ENCODE measurements at regions not wholly inside any gene's neighbourhood (a gene's known extent, or its start where the extent isn't known, plus 50 kb on each side); places are given as distances from the start of the nearest gene placed in this dataset.

DNA sequence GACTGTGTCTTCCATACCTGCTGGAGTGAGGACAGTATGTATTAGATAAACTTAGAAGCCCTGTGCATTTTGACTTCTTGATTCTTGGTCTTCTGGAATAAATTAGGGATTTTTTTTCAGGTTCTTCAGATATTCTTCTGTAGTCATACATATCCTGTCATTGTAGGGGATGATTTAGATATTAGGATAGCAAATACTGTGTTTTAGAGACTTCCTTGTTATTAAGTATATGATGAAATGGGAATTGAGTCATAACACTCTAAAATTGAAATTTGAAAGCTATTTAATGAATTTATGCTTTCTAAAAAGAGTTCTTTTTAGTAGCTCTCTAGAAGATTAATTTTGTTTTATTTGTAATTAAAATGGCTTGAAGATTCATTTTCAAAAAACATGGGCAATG is 371.5 kb upstream of the RGS6 start:
- H3K27me3 ChIP-seq (ENCODE audit: control insufficient read depth in 2 of 2, insufficient read depth in 2 of 2, low read length in 2 of 2), result no peaks in the 10 kb centered on the region
- H3K4me1 ChIP-seq (ENCODE audit: control insufficient read depth, extremely low read depth, insufficient read depth, low read length), result no peaks in the 10 kb centered on the region
- no TSS peak for BruUV-seq (replicated peaks)
- dilution Hi-C loops (cut with MboI; ENCODE audit: extremely low pct_ligation_motif_present, low sequenced_read_pairs), result no loop called here
- H3K9me1 ChIP-seq (replicated peaks; ENCODE audit: control insufficient read depth, extremely low read depth, insufficient read depth, low read length), result no peaks in the 10 kb centered on the region
- ChIA-PET POLR2A (no interaction called here), CTCF (interaction anchor here (1.4 kb wide), 1 partner anchor 10 kb away, joined by 3 read pairs; no protein-coding TSS in a partner anchor)
- H4K20me1 ChIP-seq (replicated peaks; ENCODE audit: control insufficient read depth, extremely low read depth, insufficient read depth, low read length), result no peaks in the 10 kb centered on the region
- H3K36me3 ChIP-seq (ENCODE audit: control insufficient read depth in 2 of 2, extremely low read depth in 1 of 2, insufficient read depth in 2 of 2, low read length in 2 of 2), result no peaks in the 10 kb centered on the region
- no peaks in the 10 kb centered on the region for H3K9me3 ChIP-seq (replicated peaks; ENCODE audit: control insufficient read depth, insufficient read depth, low read length)
- no peak overlapping the region for H3K9ac ChIP-seq (replicated peaks; ENCODE audit: extremely low read depth, insufficient read depth, low read length)
- no peak for DNase-seq (ENCODE audit: low read depth, low spot score)
- H2AFZ ChIP-seq (ENCODE audit: low read depth, low read length), result no peak overlapping the region
- no peak for FAIRE-seq
- no peaks in the 10 kb centered on the region for H3K79me2 ChIP-seq (ENCODE audit: control insufficient read depth, insufficient read depth, low read length)
- no peak overlapping the region for H3K4me2 ChIP-seq (ENCODE audit: insufficient read depth, low read length)
- H3K27ac ChIP-seq (ENCODE audit: insufficient read depth, low read depth, low read length), result no peak overlapping the region
- intact Hi-C loops (cut with micrococcal nuclease), result no loop called here
- TF ChIP-seq EZH2 (IDR thresholded peaks at IDR 0.05; ENCODE audit: borderline replicate concordance, low read depth, low read length, severe bottlenecking) (no peak), POLR2AphosphoS5 (IDR thresholded peaks at IDR 0.05; ENCODE audit: insufficient read depth, low read depth, low read length) (no peak), MYC (IDR thresholded peaks at IDR 0.05; ENCODE audit: low read depth, low read length) (no peak), FOS (IDR thresholded peaks at IDR 0.05; ENCODE audit: borderline replicate concordance, insufficient read depth, low read length) (no peak), JUN (IDR thresholded peaks at IDR 0.05; ENCODE audit: borderline replicate concordance, insufficient read depth, insufficient read length, low read depth) (no peak), POLR2A (IDR thresholded peaks at IDR 0.05; ENCODE audit: low read depth, low read length) (no peak)
- TF ChIP-seq, protein P1, sequence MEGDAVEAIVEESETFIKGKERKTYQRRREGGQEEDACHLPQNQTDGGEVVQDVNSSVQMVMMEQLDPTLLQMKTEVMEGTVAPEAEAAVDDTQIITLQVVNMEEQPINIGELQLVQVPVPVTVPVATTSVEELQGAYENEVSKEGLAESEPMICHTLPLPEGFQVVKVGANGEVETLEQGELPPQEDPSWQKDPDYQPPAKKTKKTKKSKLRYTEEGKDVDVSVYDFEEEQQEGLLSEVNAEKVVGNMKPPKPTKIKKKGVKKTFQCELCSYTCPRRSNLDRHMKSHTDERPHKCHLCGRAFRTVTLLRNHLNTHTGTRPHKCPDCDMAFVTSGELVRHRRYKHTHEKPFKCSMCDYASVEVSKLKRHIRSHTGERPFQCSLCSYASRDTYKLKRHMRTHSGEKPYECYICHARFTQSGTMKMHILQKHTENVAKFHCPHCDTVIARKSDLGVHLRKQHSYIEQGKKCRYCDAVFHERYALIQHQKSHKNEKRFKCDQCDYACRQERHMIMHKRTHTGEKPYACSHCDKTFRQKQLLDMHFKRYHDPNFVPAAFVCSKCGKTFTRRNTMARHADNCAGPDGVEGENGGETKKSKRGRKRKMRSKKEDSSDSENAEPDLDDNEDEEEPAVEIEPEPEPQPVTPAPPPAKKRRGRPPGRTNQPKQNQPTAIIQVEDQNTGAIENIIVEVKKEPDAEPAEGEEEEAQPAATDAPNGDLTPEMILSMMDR (IDR thresholded peaks at IDR 0.05; ENCODE audit: extremely low read depth in 1 of 2, insufficient read depth in 1 of 2, low read depth in 1 of 2, low read length in 2 of 2), result no peak
- H3K4me3 ChIP-seq (replicated peaks in 1 of 3; ENCODE audit: insufficient read depth in 1 of 3, low read depth in 1 of 3, low read length in 3 of 3), result no peak overlapping the region
